ENCODE measurements at regions not wholly inside any gene's neighbourhood (a gene's known extent, or its start where the extent isn't known, plus 50 kb on each side); places are given as distances from the start of the nearest gene placed in this dataset.
A peak's percentile ranks its signal among the peaks of the same experiment; 100 is the strongest.
"Not testable (repeated sequence)": the region's sequence is repeated elsewhere in the genome, so short reads cannot be mapped to it uniquely, and the experiment has no call there.

- DNase-seq (ENCODE audit: low spot score) = peak; percentile 48
These were observed 145.3 kb upstream of the PRSS1 start for GRCh38 chr7:142603870-142604448.

DNA sequence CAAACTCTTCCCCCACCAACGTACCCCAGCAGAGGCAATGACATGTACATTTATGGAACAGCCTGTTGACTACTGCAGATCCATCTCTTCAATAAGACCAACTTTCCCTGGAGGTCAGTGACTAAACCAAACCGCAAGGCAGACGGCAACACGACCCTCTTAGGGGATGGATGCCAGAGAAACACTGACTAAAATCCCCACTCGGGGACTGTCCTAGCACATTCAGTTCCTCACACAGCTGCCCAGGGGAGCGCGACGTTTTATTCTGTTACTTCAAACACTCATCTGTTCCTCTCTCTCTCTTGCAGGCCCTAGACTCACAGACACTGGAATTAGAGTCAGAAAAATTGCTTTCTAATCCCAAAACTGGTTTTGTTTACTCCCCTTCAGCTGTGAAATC is 146.5 kb upstream of the PRSS1 start:
- DNase-seq (ENCODE audit: low spot score) = no peak

- DNase-seq (ENCODE audit: low spot score) = no peak
These were observed 147.1 kb upstream of the PRSS1 start for GRCh38 chr7:142602183-142602582.

GRCh38 chr7:142598297-142598696 is 151.0 kb upstream of the PRSS1 start:
- no peak for DNase-seq (ENCODE audit: low spot score)

- no peak for DNase-seq (ENCODE audit: low spot score)
These were observed 151.7 kb upstream of the PRSS1 start for GRCh38 chr7:142597547-142597946.

GRCh38 chr7:142595816-142596516 is 153.3 kb upstream of the PRSS1 start:
- no peak for DNase-seq (ENCODE audit: low spot score)

DNA sequence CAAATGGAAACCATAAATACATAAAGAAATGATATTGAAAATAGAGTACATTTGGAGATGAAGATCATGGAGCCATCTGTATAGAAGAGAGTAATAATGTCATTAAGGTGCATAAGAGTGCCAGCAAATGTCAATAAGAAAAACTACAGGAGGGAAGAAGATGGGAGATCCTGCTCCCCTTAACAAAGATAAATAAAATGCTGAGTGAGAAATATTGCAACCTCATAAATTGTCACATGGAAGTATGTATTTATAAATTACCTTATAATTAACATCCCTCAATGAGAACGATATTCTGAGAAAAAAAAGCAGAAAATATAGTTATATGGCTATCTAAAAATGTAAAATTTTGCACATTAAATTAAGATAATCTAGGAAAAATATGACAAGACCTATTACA is 155.2 kb upstream of the PRSS1 start:
- no peak for DNase-seq (ENCODE audit: low spot score)

- DNase-seq (ENCODE audit: low spot score) = no peak
These were observed 156.2 kb upstream of the PRSS1 start for GRCh38 chr7:142593106-142593505.

DNA sequence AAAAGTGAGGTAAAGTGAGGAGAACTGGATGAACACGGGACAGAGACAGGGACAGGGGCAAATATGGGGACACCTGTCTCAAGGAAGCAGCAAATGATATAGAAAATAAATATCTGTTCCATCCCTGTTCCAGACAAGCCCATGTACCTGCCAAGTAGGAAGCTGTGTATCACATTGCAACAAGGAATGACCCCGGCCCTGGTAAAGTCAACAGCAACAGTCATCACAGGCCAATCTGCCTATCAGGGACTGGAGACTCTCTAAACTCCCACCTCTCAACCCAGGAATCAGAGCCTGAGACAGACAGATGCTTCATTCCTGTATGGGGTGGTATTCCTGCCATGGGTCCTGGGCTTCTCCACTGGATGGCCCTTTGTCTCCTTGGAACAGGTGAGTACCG is 156.6 kb upstream of the PRSS1 start:
- DNase-seq (ENCODE audit: low spot score) = no peak

GRCh38 chr7:142592231-142592630 is 157.0 kb upstream of the PRSS1 start:
- no peak for DNase-seq (ENCODE audit: low spot score)

DNA sequence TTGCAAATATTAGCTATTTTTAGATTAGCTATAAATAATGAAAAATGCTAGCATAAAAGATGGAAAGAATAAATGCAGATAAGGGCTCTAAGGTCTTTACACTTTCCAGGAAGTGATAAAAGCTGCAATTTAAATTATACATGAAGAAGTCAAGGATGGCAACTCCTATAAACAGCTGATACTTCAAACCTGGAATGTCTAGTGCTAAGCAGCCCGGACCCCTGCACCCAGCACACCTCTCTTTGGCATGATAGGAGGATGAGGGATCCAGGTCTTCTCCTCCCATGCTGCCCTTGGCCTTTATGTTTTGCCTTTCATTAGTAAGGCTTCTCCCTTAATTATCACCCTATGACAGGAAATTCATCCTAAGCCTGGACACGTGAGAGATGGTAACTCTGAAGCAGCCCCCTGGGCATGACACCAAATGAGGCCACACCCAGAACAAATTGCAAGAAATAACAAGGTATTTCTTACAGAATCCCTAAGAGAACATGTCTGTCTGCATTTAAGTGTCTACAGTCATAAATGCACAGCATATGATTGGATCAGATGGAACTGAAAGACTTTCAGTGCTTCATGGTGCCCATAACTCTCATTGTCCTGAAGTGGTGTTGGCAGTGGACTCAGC is 158.3 kb upstream of the PRSS1 start:
- DNase-seq (ENCODE audit: low spot score) = no peak

- DNase-seq (ENCODE audit: low spot score) = no peak
These were observed 159.2 kb upstream of the PRSS1 start for GRCh38 chr7:142590077-142590476.

DNA sequence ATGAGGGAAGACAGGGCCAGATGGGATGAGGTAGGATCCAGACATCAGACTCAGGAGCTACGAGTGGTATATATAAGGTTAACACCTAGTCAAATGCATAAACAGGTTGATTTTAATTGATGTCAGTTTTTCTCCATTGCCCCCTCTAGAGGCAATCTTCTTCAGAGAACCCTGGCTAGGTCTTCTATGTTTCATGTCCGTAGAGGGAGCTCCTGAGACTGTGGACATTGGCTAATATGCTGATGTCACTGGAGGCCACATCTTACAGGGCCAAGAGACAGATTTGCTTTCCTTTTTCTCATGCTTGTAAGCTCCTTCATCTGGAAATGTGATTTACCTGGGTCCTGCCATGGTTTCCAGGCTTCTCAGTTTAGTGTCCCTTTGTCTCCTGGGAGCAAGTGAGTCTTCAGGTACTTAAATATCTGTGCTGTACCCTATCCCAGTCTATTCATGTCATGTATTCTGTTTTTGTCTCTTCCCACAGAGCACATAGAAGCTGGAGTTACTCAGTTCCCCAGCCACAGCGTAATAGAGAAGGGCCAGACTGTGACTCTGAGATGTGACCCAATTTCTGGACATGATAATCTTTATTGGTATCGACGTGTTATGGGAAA is 161.6 kb upstream of the PRSS1 start:
- peak; percentile 80 for DNase-seq (ENCODE audit: low spot score)

GRCh38 chr7:142586611-142587010 is 162.7 kb upstream of the PRSS1 start:
- DNase-seq (ENCODE audit: low spot score) = no peak

GRCh38 chr7:142585425-142585824 is 163.8 kb upstream of the PRSS1 start:
- no peak for DNase-seq (ENCODE audit: low spot score)

DNA sequence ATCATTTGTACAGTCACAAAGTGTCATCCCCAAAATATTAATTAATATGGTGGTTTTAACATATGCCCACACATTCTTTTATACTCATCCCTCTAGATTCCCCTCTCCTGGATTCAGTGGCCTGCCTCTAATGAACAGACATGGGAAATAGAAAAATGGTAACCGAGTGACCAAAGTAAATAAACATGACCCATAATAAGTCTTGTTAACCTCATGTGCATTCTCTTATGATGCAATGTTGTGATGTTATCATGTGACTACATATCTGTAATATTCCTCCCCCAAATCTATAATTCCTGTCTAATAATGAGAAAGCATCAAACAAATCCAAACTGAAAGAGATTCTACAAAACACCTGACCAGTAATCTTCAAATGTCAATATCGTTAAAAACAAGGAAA is 164.5 kb upstream of the PRSS1 start:
- DNase-seq (ENCODE audit: low spot score) = no peak

- peak; percentile 81 for DNase-seq (ENCODE audit: low spot score)
These were observed 165.8 kb upstream of the PRSS1 start for GRCh38 chr7:142583446-142583845.

GRCh38 chr7:142582351-142582750 is 166.9 kb upstream of the PRSS1 start:
- DNase-seq (ENCODE audit: low spot score) = no peak

DNA sequence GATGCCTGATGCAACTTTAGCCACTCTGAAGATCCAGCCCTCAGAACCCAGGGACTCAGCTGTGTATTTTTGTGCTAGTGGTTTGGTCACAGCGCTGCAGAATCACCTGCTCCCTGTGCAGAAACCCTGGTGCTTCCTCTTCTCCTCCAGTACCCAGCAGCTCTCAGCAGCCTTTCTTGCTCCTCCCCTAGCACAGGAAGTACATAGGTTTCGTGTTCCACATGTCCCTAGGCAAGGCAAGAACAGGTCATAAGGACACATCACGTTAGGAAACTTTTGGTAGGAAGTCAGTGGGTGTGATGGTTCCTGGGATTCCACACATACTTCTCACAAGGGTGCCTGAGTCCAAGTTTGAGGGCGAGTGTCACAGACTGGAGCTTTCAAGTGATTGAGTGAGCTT is 167.9 kb upstream of the PRSS1 start:
- peak; percentile 27 for DNase-seq (ENCODE audit: low spot score)

DNA sequence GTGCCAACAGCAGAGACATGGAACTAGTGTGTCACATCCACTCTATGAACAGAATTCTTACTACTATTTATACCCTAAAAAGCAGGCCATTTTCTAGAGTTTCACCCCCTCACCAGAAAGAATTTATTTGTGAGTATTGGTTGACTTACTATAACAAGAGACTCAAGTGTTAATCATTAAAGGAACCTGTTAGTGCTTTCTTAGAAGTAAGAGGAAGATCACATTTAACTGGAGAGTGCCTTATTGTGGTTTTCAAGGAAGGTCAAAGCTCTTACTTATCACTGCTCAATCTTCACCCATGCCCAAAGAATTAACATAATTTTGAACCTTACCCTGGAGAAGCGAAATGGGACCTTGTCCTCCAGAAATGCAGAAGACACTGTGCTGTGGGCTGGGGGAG is 169.3 kb upstream of the PRSS1 start:
- no peak for DNase-seq (ENCODE audit: low spot score)

DNA sequence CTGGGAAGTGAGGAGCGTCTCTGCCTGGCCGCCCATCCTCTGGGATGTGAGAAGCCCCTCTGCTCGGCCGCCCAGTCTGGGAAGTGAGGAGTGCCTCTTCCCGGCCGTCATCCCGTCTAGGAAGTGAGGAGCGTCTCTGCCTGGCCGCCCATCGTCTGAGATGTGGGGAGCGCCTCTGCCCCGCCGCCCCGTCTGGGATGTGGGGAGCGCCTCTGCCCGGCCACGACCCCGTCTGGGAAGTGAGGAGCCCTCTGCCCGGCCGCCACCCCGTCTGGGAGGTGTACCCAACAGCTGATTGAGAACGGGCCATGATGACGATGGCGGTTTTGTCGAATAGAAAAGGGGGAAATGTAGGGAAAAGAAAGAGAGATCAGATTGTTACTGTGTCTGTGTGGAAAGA is 173.9 kb upstream of the PRSS1 start:
- not testable (repeated sequence) for DNase-seq (ENCODE audit: low spot score)

GRCh38 chr7:142571581-142571980 is 177.7 kb upstream of the PRSS1 start:
- no peak for DNase-seq (ENCODE audit: low spot score)

- DNase-seq (ENCODE audit: low spot score) = no peak
These were observed 179.4 kb upstream of the PRSS1 start for GRCh38 chr7:142569851-142570250.

Data from AG08396 (cell line).